ENCODE measurements at regions not wholly inside any gene's neighbourhood (a gene's known extent, or its start where the extent isn't known, plus 50 kb on each side); places are given as distances from the start of the nearest gene placed in this dataset.
"Not testable (repeated sequence)": the region's sequence is repeated elsewhere in the genome, so short reads cannot be mapped to it uniquely, and the experiment has no call there.

- DNase-seq = no peak
- intact Hi-C loops (cut with DNase I) = no loop called here
- no peak for ATAC-seq (ENCODE audit: poor library complexity)
Measured at GRCh38 chr3:70488131-70488530, 175.7 kb upstream of the MDFIC2 start.

GRCh38 chr3:70486414-70487017 is 174.1 kb upstream of the MDFIC2 start:
- intact Hi-C loops (cut with DNase I) = no loop called here
- DNase-seq (no peak), ATAC-seq (ENCODE audit: poor library complexity) (no peak)

DNA sequence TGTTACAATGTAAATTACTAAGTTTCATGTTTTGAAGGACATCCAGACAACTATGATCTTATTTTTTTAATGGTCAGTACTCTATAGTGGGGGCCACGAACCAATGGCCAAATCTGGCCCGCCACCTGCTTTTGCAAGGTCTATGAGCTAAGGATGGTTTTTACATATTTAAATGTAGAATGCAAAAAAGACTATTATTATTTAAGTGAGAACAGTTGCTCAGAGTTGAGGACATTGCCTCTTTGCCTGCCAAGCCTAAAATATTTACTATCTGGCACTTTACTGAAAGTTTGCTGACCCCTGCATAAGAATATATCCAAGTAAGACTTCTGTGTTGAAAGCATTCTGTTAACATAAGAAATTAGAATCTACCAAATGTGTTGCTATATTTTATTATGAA is 163.7 kb upstream of the MDFIC2 start:
- DNase-seq = no peak
- intact Hi-C loops (cut with DNase I) = no loop called here
- ATAC-seq (ENCODE audit: poor library complexity) = no peak

DNA sequence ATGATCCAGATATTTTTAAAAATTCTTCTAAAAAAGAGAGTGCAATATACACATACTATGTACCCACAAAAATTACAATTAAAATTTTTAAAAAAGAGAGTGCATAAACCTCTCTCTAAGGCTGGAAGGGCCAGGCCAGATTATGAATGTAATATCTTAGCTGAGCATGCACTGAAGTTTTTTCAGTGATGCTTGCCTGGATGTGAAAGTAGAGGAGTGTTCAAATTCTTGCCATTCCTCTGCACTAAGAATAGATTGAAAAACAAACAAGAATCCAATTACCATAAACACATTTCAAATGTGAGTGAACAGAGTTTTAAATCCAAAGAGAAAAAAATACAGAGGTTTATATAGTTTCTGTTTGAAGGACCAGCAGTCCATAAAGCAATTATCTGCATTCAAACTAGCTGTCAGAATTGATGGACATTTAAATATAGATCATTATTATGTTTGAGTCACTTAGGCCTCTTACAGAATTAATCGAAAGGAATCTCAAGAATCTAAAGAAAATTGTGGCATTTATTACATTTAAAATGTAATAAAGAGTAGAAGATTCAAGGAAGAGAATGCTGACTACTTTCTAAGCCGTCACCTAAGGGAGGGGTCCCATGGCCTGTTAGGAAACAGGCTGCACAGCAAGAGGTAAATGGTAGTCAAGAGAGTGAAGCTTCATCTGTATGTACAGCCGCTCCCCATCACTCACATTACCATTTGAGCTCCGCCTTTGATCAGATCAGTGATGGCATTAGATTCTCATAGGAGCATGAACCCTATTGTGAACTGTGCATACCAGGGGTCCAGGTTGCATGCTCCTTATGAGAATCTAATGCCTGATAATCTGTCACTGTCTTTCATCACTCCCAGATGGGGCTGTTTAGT is 159.3 kb upstream of the MDFIC2 start:
- intact Hi-C loops (cut with DNase I) = no loop called here
- no peak for ATAC-seq (ENCODE audit: poor library complexity)

DNA sequence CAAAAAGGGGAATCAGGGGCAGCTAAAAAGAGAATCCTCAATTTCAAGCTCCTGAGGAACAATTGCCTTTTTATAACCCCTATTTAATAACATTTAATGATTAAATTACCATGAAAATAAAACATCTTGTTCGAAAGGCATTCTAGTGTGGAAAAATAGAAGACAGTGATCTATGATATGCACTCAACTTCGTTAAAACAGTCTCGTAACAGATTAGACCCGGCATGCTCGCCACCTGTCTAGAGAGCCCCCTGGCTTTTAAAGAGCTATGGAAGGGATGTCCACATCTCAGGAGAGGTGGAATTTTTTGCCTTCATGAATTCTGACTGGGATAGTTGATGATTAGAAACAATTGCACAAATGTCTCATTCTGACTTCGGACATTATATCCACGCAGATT is 153.7 kb upstream of the MDFIC2 start:
- DNase-seq = no peak
- ATAC-seq (ENCODE audit: poor library complexity) = no peak
- intact Hi-C loops (cut with DNase I) = no loop called here

More for the DNA sequence above, 159.3 kb upstream of the MDFIC2 start:
- no peak for DNase-seq

- no peak for ATAC-seq (ENCODE audit: poor library complexity)
- DNase-seq = no peak
- intact Hi-C loops (cut with DNase I) = no loop called here
Measured at GRCh38 chr3:70464876-70465275, 152.4 kb upstream of the MDFIC2 start.

GRCh38 chr3:70464465-70464864 is 152.0 kb upstream of the MDFIC2 start:
- ATAC-seq (ENCODE audit: poor library complexity) = no peak
- intact Hi-C loops (cut with DNase I) = no loop called here

DNA sequence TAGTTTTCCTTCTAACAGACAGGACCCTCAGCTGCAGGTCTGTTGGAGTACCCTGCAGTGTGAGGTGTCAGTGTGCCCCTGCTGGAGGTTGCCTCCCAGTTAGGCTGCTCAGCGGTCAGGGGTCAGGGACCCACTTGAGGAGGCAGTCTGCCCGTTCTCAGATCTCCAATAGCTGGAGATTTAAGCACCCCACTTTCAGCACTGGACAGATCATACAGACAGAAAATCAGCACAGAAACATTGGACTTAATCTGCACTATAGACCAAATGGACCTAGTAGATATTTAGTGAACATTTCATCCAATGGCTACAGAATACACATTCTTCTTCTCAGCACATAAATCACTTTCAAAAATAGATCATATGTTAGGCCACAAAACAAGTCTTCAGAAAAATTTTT is 137.8 kb upstream of the MDFIC2 start:
- ATAC-seq (ENCODE audit: poor library complexity); DNase-seq; intact Hi-C loops (cut with DNase I): not testable (repeated sequence)

More at GRCh38 chr3:70464465-70464864, 152.0 kb upstream of the MDFIC2 start:
- no peak for DNase-seq

GRCh38 chr3:70435422-70435821 is 123.0 kb upstream of the MDFIC2 start:
- DNase-seq; ATAC-seq (ENCODE audit: poor library complexity); intact Hi-C loops (cut with DNase I): not testable (repeated sequence)

GRCh38 chr3:70433091-70433490 is 120.7 kb upstream of the MDFIC2 start:
- ATAC-seq (ENCODE audit: poor library complexity) (no peak), DNase-seq (no peak)
- intact Hi-C loops (cut with DNase I) = no loop called here

- intact Hi-C loops (cut with DNase I) = no loop called here
- no peak for DNase-seq
- ATAC-seq (ENCODE audit: poor library complexity) = no peak
Measured at GRCh38 chr3:70431911-70432310, 119.5 kb upstream of the MDFIC2 start.

GRCh38 chr3:70426071-70426470 is 113.6 kb upstream of the MDFIC2 start:
- ATAC-seq (ENCODE audit: poor library complexity) (no peak), DNase-seq (no peak)
- intact Hi-C loops (cut with DNase I) = no loop called here

GRCh38 chr3:70421506-70421905 is 109.1 kb upstream of the MDFIC2 start:
- ATAC-seq (ENCODE audit: poor library complexity) (no peak), DNase-seq (no peak)
- intact Hi-C loops (cut with DNase I) = no loop called here

DNA sequence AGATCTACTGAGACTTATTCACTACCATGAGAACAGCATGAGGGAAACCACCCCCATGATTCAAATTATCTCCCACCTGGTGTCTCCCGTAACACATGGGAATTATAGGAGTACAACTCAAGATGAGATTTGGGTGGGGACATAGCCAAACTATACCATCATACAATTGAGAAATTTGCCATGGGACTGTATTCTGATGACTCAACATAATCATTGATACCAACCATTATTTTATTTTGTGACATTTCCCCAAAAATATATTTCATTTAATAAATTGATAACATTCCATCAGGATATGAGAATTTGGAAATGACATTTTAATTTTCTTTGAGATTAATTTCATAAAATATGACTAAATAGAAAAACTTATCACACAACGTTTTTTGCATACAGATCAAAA is 96.6 kb upstream of the MDFIC2 start:
- ATAC-seq (ENCODE audit: poor library complexity) (no peak), DNase-seq (no peak)
- intact Hi-C loops (cut with DNase I) = no loop called here

GRCh38 chr3:70400194-70400593 is 87.8 kb upstream of the MDFIC2 start:
- DNase-seq (no peak), ATAC-seq (ENCODE audit: poor library complexity) (no peak)
- intact Hi-C loops (cut with DNase I) = no loop called here

- intact Hi-C loops (cut with DNase I) = no loop called here
- DNase-seq = no peak
- ATAC-seq (ENCODE audit: poor library complexity) = no peak
Measured at GRCh38 chr3:70393881-70394612, 81.6 kb upstream of the MDFIC2 start.

- intact Hi-C loops (cut with DNase I) = no loop called here
- DNase-seq (no peak), ATAC-seq (ENCODE audit: poor library complexity) (no peak)
Measured at GRCh38 chr3:70392227-70392626, 79.8 kb upstream of the MDFIC2 start.

DNA sequence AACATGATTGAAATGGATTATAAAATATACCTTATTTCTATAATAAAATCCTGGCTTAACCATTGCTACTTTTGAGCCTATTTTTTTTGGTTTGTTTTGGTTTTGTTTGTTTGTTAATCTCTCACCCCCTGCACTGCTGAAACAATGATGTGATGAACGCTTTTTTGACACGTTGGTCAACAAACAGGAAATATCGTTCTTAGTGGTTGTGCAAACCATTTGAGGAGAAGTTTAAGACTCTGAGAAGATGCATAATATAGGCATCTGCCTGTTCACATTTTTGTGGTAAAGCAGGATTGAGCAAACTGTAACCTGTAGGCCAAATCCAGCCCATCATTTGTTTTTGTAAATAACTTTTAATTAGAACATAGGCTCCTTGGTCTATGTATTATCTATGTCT is 75.5 kb upstream of the MDFIC2 start:
- ATAC-seq (ENCODE audit: poor library complexity) (no peak), DNase-seq (no peak)
- intact Hi-C loops (cut with DNase I) = no loop called here

DNA sequence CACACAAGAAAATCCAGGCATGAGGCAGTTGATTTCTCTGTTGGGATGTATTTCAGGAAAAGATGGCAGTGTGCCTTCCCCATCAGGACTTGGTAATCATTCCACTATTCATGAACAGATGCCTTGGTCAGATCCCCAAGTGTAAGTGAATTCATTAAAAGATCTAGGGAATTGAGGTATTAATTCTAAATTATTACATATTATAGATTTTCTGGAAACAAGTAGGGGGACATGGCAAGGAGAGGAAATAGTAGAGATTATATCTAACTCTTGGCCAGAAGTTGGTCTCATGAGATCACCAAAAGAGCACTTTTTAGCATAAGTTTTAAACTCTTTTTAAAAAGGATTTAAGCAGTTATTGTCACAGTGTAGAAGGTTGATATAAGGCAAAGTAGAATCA is 74.4 kb upstream of the MDFIC2 start:
- intact Hi-C loops (cut with DNase I) = no loop called here
- DNase-seq = no peak
- ATAC-seq (ENCODE audit: poor library complexity) = no peak

GRCh38 chr3:70386043-70386442 is 73.6 kb upstream of the MDFIC2 start:
- ATAC-seq (ENCODE audit: poor library complexity) (no peak), DNase-seq (no peak)
- intact Hi-C loops (cut with DNase I) = no loop called here

Measured in Right ventricle myocardium superior (tissue), 1 donor.